K562 (cell line): ENCODE measurements at regions not wholly inside any gene's neighbourhood (a gene's known extent, or its start where the extent isn't known, plus 50 kb on each side); places are given as distances from the start of the nearest gene placed in this dataset.

ENCODE experiments used
- ATAC-seq: fragments of 200-7000 bp; cut with Tn5 transposase; 3 replicates; pipeline ENCODE4 v1.9.1; 2020; ENCODE audit warnings: moderate library complexity
- BruUV-seq: library from RNA; stranded (reverse); fragments of 400-500 nt; replicated peaks from 2 replicates; lab custom pipeline; 2021; lab: Mats Ljungman, UMichigan
- CTCF ChIA-PET: fragments of 300-600 bp; formaldehyde crosslinking; extraction: SDS; loops from one replicate; lab custom pipeline; 2021; ENCODE audit warnings: low intra/inter-chr PET ratio; lab: Yijun Ruan, JAX
- POLR2A ChIA-PET: fragments of 300-600, 350-650 bp; sonication (Branson Sonifier 250); formaldehyde crosslinking; extraction: SDS; loops from one replicate; lab custom pipeline; 2021; ENCODE audit warnings: antibody characterized with exemption, inconsistent platforms; lab: Yijun Ruan, JAX
- DNase-seq, 4 experiments: peaks; one replicate each; pipeline versions ENCODE4 v3.0.0 to v3.0.0-alpha.2; 2011 to 2018; ENCODE audit warnings: low spot score in 3 of 4, mixed read lengths in 3 of 4; ENCODE audit errors: extremely low read depth in 1 of 4
- FAIRE-seq: peaks from 2 replicates; lab custom pipeline; 2011; peaks lifted over from hg19 to GRCh38; lab: Jason Lieb, UNC
- H2AFZ ChIP-seq: 2 replicates; pipeline ENCODE4 v1.6.0; 2011; ENCODE audit warnings: low read depth, low read length, control low read depth, inconsistent platforms
- H3K27ac ChIP-seq: fragments of 200-600 bp; 3 replicates; pipeline ENCODE4 v1.8.0; 2011; ENCODE audit warnings: low read depth, mild to moderate bottlenecking, control low read depth, inconsistent platforms, low read length, moderate library complexity, mixed read lengths; ENCODE audit errors: extremely low read depth
- H3K27me3 ChIP-seq, 2 experiments: fragments of 300-600 bp in 1 of 2; 2 replicates in 1 of 2; 3 replicates in 1 of 2; pipeline versions ENCODE4 v1.6.0 to v1.8.0; 2011; ENCODE audit warnings: inconsistent platforms in 2 of 2, low read length in 2 of 2, mild to moderate bottlenecking in 1 of 2, mixed read lengths in 1 of 2, moderate library complexity in 1 of 2; ENCODE audit not compliant: control insufficient read depth in 2 of 2, insufficient read depth in 2 of 2
- H3K36me3 ChIP-seq: fragments of 300-600 bp; 3 replicates; pipeline ENCODE4 v1.8.0; 2011; ENCODE audit warnings: mild to moderate bottlenecking, low read length, inconsistent platforms; ENCODE audit not compliant: control insufficient read depth, insufficient read depth
- H3K4me1 ChIP-seq, 2 experiments: fragments of 200-600 bp in 1 of 2; replicated peaks in 1 of 2; 2 replicates in 1 of 2; 3 replicates in 1 of 2; pipeline versions ENCODE4 v1.5.1 to v1.8.0; 2011; ENCODE audit warnings: inconsistent platforms in 2 of 2, low read length in 2 of 2, mild to moderate bottlenecking in 1 of 2, mixed read lengths in 1 of 2, moderate library complexity in 1 of 2; ENCODE audit not compliant: control insufficient read depth in 2 of 2, insufficient read depth in 2 of 2
- H3K4me2 ChIP-seq: 2 replicates; pipeline ENCODE4 v1.6.1; 2011; ENCODE audit warnings: low read length, control low read depth, inconsistent platforms, mixed read lengths; ENCODE audit not compliant: insufficient read depth
- H3K4me3 ChIP-seq: fragments of 200-600 bp; sonication (generic), shearing (Covaris generic); 2 replicates; pipeline ENCODE4 v1.5.1; 2016; ENCODE audit warnings: control low read depth, inconsistent platforms
- H3K79me2 ChIP-seq: fragments of 200-600 bp; 3 replicates; pipeline ENCODE4 v1.8.0; 2011; ENCODE audit warnings: low read length, inconsistent platforms; ENCODE audit not compliant: control insufficient read depth, insufficient read depth
- H3K9ac ChIP-seq, 2 experiments: 2 replicates each; pipeline versions ENCODE4 v1.6.0 to v1.6.1; 2011; ENCODE audit warnings: low read depth in 2 of 2, low read length in 2 of 2, control low read depth in 1 of 2, inconsistent platforms in 1 of 2, mild to moderate bottlenecking in 1 of 2, mixed read lengths in 1 of 2; ENCODE audit not compliant: insufficient read depth in 1 of 2
- H3K9me1 ChIP-seq: one replicate; pipeline ENCODE4 v1.6.0; 2011; ENCODE audit warnings: inconsistent platforms, mild to moderate bottlenecking, low read length, moderate library complexity; ENCODE audit not compliant: control insufficient read depth, insufficient read depth
- H3K9me3 ChIP-seq: replicated peaks from 2 replicates; pipeline ENCODE4 v1.5.1; 2011; ENCODE audit warnings: low read depth, low read length, inconsistent platforms; ENCODE audit not compliant: control insufficient read depth, insufficient read depth
- H4K20me1 ChIP-seq: replicated peaks from 2 replicates; pipeline ENCODE4 v1.6.1; 2011; ENCODE audit warnings: low read length, inconsistent platforms, mixed read lengths; ENCODE audit not compliant: control insufficient read depth, insufficient read depth
- ETS2 ChIP-seq: IDR thresholded peaks from 2 replicates; pipeline ENCODE4 v1.6.1; 2016; ENCODE audit warnings: borderline replicate concordance, missing genetic modification characterization, mild to moderate bottlenecking, moderate library complexity, missing compliant biosample characterization; ENCODE audit not compliant: poor library complexity, severe bottlenecking
- LCOR ChIP-seq: sonication (generic); formaldehyde crosslinking; IDR thresholded peaks from 2 replicates; pipeline ENCODE4 v1.8.0; 2022; ENCODE audit warnings: mild to moderate bottlenecking, missing genetic modification reagents
- NR0B1 ChIP-seq: fragments of 450-650 bp; IDR thresholded peaks from one replicate; pipeline ENCODE4 v1.6.1; 2018; ENCODE audit warnings: mild to moderate bottlenecking, moderate library complexity; ENCODE audit not compliant: partially characterized antibody
- NRF1 ChIP-seq, 2 experiments: fragments of 450-650 bp; IDR thresholded peaks in 1 of 2; conservative IDR thresholded peaks in 1 of 2; 2 replicates each; pipeline ENCODE4 v1.6.1; 2014; ENCODE audit warnings: mild to moderate bottlenecking in 2 of 2
- ZC3H4 ChIP-seq: sonication (generic); formaldehyde crosslinking; IDR thresholded peaks from 2 replicates; pipeline ENCODE4 v1.9.0; 2021; ENCODE audit warnings: missing genetic modification reagents, borderline replicate concordance
- ZNF224 ChIP-seq: sonication (generic); formaldehyde crosslinking; IDR thresholded peaks from 2 replicates; pipeline ENCODE4 v1.8.0; 2022; ENCODE audit warnings: mild to moderate bottlenecking, missing genetic modification reagents
- WGBS: fragments of 100-300 bp; shearing (Covaris generic); methylation state at CpG from one replicate; pipeline ENCODE4 v1.1.6; 2016; ENCODE audit warnings: low coverage, mixed read lengths; ENCODE audit not compliant: insufficient coverage; ENCODE audit errors: missing lambda C conversion rate; 5-methylcytosine and 5-hydroxymethylcytosine counted together
- in situ Hi-C: fragments of 300-500 bp; cut with MboI; formaldehyde crosslinking; loops from 4 replicates; pipeline ENCODE4 v1.15.0; 2018; ENCODE audit warnings: inconsistent platforms, mixed read lengths
- intact Hi-C: fragments of 100-400 bp; cut with micrococcal nuclease; formaldehyde crosslinking; loops from 2 replicates; pipeline ENCODE4 v1.14.2; 2022
- TF ChIP-seq, protein P1 (sequence below): sonication (generic); formaldehyde crosslinking; IDR thresholded peaks from 2 replicates; pipeline ENCODE4 v1.8.0; 2022; ENCODE audit warnings: missing genetic modification reagents, mild to moderate bottlenecking, borderline replicate concordance
- TF ChIP-seq, protein P2 (sequence below): fragments of 450-650 bp; formaldehyde crosslinking; conservative IDR thresholded peaks from 2 replicates; pipeline ENCODE4 v1.4.0; 2022; ENCODE audit warnings: mild to moderate bottlenecking, missing genetic modification characterization

DNA sequence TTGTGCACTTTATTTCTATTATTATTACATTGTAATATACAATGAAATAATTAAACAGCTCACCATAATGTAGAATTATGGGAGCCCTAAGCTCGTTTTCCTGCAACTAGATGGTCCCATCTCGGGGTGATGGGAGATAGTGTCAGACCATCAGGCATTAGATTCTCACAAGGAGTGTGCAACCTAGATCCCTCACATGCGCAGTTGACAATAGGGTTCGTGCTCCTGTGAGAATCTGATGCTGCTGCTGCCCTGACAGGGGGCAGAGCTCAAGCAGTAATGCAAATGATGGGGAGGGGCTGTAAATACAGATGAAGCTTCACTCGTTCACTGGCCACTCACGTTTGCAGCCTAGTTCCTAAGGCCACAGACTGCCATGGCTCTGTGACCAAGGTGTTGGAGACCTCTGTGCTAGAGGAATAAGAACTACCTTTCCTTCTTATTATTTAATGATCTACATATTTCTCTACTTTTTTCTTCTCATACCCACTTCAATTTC lies 492.9 kb upstream of the INTU start:
- POLR2A ChIA-PET = interaction anchor here (0.6 to 0.7 kb wide), 2 partner anchors 27 to 70 kb away, joined by 3 read pairs; no protein-coding TSS in a partner anchor
- no peak overlapping the region for H3K9ac ChIP-seq
- WGBS = 10% methylated on average over 6 of the region's 6 CpGs

More for the DNA sequence above, 492.9 kb upstream of the INTU start:
- peak; percentile 63 for ATAC-seq
- Histone ChIP-seq H3K4me2 (no peak overlapping the region), H3K36me3 (no peaks in the 10 kb centered on the region), H3K4me3 (no peak overlapping the region), H2AFZ (no peak overlapping the region; the same call in 1 of the 2 replicates), H3K27ac (no peak overlapping the region), H3K79me2 (no peaks in the 10 kb centered on the region), H4K20me1 (no peaks in the 10 kb centered on the region), H3K27me3 (no peaks in the 10 kb centered on the region), H3K4me1 (no peaks in the 10 kb centered on the region), H3K9me3 (no peaks in the 10 kb centered on the region), H3K9me1 (no peaks in the 10 kb centered on the region)
- intact Hi-C loops = no loop called here
- TF ChIP-seq LCOR (CRISPR knock-in tag) (no peak), ZNF224 (CRISPR knock-in tag) (no peak), NRF1 (conservative IDR thresholded peaks at IDR 0.05 in 1 of 2, IDR thresholded peaks at IDR 0.05 in 1 of 2) (peak; percentile 66 to 67), ETS2 (tag) (no peak), NR0B1 (no peak), ZC3H4 (CRISPR knock-in tag) (no peak)
- TF ChIP-seq, protein P1, sequence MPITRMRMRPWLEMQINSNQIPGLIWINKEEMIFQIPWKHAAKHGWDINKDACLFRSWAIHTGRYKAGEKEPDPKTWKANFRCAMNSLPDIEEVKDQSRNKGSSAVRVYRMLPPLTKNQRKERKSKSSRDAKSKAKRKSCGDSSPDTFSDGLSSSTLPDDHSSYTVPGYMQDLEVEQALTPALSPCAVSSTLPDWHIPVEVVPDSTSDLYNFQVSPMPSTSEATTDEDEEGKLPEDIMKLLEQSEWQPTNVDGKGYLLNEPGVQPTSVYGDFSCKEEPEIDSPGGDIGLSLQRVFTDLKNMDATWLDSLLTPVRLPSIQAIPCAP (CRISPR knock-in tag) = no peak
- TF ChIP-seq, protein P2, sequence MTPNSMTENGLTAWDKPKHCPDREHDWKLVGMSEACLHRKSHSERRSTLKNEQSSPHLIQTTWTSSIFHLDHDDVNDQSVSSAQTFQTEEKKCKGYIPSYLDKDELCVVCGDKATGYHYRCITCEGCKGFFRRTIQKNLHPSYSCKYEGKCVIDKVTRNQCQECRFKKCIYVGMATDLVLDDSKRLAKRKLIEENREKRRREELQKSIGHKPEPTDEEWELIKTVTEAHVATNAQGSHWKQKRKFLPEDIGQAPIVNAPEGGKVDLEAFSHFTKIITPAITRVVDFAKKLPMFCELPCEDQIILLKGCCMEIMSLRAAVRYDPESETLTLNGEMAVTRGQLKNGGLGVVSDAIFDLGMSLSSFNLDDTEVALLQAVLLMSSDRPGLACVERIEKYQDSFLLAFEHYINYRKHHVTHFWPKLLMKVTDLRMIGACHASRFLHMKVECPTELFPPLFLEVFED = no peak
- no peak for FAIRE-seq
- CTCF ChIA-PET = no interaction called here
- BruUV-seq = no TSS peak
- in situ Hi-C loops = no loop called here
- DNase-seq = no peak
